ENCODE measurements at regions not wholly inside any gene's neighbourhood (a gene's known extent, or its start where the extent isn't known, plus 50 kb on each side); places are given as distances from the start of the nearest gene placed in this dataset.

GRCh38 chr12:29041621-29042020 lies 107.5 kb upstream of the FAR2 start:
- no peak for TF ChIP-seq POLR2A (IDR thresholded peaks at IDR 0.05)
- no peak for TF ChIP-seq CTCF (IDR thresholded peaks at IDR 0.05)
